AG09319 (cell line): ENCODE measurements at regions not wholly inside any gene's neighbourhood (a gene's known extent, or its start where the extent isn't known, plus 50 kb on each side); places are given as distances from the start of the nearest gene placed in this dataset.
"Not testable (repeated sequence)": the region's sequence is repeated elsewhere in the genome, so short reads cannot be mapped to it uniquely, and the experiment has no call there.

Experiments
- DNase-seq: peaks from one replicate; pipeline ENCODE4 v3.0.0-alpha.2; 2010; ENCODE audit warnings: low read depth; ENCODE audit errors: extremely low read depth
- CTCF ChIP-seq: IDR thresholded peaks from 2 replicates; pipeline ENCODE4 v1.5.1; 2011; ENCODE audit warnings: low read depth, mild to moderate bottlenecking, inconsistent platforms, low read length, moderate library complexity

GRCh38 chr12:123054371-123054770 is 73.9 kb downstream of the ARL6IP4 start:
- no peak for DNase-seq

GRCh38 chr12:123051556-123051955 is 71.1 kb downstream of the ARL6IP4 start:
- no peak for TF ChIP-seq CTCF
- no peak for DNase-seq

More at GRCh38 chr12:123054371-123054770, 73.9 kb downstream of the ARL6IP4 start:
- TF ChIP-seq CTCF, result no peak

- no peak for DNase-seq
These were observed 70.4 kb downstream of the ARL6IP4 start for GRCh38 chr12:123050913-123051312.

GRCh38 chr12:123050331-123050831 is 69.9 kb downstream of the ARL6IP4 start:
- no peak for DNase-seq
- no peak for TF ChIP-seq CTCF

More at GRCh38 chr12:123050913-123051312, 70.4 kb downstream of the ARL6IP4 start:
- TF ChIP-seq CTCF, result no peak

GRCh38 chr12:123049398-123050240 is 69.1 kb downstream of the ARL6IP4 start:
- DNase-seq, result no peak
- no peak for TF ChIP-seq CTCF

GRCh38 chr12:123047892-123048291 is 67.4 kb downstream of the ARL6IP4 start:
- DNase-seq, result not testable (repeated sequence)

- no peak for DNase-seq
- TF ChIP-seq CTCF, result no peak
These were observed 66.8 kb downstream of the ARL6IP4 start for GRCh38 chr12:123047289-123047688.
